ENCODE measurements at regions not wholly inside any gene's neighbourhood (a gene's known extent, or its start where the extent isn't known, plus 50 kb on each side); places are given as distances from the start of the nearest gene placed in this dataset.

- no peak for DNase-seq
Observed at GRCh38 chr2:8223695-8224346, 458.0 kb upstream of the ID2 start.

DNA sequence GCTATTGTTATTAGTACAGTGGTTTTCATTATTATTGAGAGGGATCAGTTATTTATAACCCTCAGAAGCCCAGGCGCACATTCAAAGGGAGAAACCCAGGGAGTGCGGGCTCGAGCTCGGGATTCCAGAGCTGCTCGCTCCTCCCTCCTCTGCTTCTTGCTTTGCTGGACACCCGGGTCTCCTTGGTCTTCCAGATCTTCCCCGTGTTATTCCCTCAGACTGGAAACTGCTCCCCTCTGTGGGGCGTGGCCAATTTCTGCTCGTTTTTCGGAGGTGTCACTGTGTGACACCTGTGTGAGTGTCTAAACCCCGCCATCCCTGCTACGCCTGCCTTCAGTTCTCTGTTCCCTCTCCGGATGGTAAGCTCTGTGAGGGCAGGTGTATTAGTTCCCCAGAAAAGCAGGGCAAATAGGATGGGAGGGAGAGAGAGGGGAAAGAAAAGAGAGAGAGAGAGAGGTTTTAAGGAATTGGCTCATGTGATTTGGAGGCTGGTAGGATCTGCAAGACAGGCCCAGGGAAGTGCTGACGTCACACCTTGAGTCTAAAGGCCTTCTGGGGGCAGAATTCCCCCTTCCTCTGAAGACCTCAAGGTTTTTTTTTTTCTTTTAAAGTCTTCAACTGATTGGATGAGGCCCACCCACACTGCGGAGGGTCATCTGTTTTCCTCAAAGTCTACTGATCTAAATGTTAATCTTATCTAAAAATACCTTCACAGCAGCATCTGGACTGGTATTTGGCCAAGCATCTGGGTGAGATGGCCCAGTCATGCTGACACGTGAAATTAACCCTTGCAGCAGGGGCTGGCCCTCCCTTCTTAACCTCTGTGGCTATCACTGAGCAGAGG lies 457.3 kb upstream of the ID2 start:
- no peak for DNase-seq

- DNase-seq: no peak
Observed at GRCh38 chr2:8225266-8225665, 456.6 kb upstream of the ID2 start.

GRCh38 chr2:8225798-8226197 lies 456.1 kb upstream of the ID2 start:
- no peak for DNase-seq

GRCh38 chr2:8229546-8229986 lies 452.3 kb upstream of the ID2 start:
- no peak for DNase-seq

GRCh38 chr2:8230466-8230865 lies 451.4 kb upstream of the ID2 start:
- DNase-seq: no peak

GRCh38 chr2:8231902-8232301 lies 450.0 kb upstream of the ID2 start:
- no peak for DNase-seq

DNA sequence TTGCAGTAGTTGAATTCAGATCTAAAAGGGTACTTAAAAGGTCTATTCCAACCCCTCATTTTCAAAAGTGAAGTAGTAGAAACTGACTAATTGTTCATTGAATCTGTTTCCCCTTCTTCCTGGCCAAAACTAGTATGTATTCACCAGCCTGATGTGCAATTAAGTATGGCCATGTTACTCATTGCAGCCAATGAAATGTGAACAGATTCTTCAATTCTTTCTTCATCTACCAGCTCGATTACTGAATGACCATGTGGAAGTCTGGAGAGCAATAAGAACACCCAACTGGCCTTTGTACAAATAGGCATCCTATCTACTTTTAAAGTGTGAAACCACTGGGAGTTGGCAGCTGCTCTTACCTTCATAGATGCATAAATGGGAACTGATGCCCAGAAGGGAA lies 449.0 kb upstream of the ID2 start:
- DNase-seq: no peak

DNA sequence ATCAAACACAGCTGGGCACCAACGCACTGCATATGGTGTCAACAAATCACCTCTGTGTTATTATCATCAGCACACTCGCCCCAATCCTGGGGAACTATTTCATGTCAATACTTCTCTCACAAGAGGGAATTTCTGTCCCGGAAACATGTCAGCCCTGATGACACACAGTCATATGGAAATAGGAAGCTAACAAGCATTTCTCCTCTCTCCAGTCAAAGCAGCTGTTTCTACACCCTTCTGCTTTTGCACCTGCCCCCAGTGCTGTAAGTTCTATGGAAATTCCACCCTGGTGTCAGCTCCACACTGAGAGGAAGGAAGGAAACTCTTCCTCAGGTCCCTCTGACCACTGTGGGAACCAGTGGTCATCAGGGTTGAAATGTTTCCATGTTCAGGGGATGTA lies 447.6 kb upstream of the ID2 start:
- DNase-seq: no peak

DNA sequence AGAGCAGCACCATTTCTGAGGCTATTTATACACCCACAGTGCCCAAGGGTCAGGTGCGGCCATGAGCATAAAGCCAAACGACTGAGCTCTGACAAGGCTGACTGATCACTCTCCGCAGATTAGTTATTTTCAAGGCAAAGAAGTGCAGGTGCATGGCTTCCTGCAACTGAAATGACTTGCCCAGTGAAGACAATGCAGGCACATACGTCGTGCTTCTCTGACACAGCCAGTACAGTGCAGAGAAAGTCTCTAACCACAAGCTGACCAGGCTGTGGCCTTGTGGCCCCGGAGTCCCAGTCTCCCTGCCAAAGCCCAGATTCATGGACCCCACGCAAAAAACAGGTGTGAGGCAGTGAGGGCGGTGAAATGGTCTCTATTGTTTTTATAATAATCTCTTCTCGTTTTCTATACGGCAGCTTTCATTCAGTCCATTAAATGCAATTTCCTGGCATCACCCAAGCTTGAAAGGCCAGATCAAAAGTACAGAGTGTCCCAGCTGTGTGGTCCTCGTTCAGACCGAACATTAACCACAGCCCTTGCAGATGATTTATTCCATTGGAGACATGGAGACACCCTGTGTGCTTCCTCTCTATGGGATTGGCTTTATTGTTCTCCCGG lies 447.0 kb upstream of the ID2 start:
- no peak for DNase-seq

GRCh38 chr2:8235419-8235818 lies 446.4 kb upstream of the ID2 start:
- no peak for DNase-seq

DNA sequence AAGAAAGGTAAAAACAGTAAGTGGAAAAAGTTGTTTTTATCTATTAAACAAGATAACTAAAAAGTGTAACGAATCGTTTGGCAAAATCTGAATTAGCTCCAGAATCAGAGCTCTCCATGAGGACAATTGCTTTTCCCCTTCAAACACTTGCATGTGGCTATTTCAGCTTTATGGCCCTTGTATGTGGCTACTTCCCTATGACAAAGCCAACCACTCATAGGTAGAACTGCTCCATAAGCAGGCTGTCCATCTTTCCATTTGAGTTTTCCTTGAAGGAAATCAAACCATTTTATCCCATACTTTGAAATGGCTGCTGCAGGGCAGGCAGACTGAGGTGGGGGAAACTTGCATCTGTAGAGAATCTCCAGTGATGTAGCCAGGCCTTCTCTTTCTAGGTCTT lies 445.5 kb upstream of the ID2 start:
- no peak for DNase-seq

DNA sequence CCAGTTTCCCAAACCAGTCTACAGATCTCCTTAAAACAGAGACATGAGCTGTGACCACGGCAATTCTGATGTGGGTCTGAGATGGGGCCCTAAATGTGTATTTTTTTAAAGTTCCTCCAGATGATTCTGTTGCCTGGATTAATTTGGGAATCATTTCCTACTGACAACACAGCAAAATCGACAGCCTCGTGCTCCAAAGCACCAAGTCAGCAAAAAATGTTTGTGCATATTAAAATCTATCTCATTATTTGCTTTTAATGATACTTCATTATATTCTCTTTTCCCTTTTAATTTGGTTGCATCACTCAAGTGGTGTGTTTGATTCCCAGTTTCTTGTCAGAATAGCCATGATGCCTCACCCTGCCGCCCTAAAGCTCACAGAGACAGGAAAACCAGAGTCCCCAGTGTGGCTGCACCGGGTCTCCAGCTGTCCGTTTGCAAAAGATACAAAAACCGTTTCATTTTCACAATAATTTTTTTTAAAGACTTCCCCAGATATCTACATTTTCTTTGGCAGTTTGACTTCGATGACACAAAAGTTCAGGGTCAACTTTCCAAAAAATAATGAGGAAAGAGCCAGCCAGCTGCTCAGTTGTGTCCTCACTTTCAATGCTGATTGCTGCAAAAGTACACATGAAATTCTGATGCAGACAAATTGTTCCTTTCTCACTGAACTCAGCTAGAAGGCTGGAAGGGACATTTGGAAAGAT lies 443.2 kb upstream of the ID2 start:
- no peak for DNase-seq

DNA sequence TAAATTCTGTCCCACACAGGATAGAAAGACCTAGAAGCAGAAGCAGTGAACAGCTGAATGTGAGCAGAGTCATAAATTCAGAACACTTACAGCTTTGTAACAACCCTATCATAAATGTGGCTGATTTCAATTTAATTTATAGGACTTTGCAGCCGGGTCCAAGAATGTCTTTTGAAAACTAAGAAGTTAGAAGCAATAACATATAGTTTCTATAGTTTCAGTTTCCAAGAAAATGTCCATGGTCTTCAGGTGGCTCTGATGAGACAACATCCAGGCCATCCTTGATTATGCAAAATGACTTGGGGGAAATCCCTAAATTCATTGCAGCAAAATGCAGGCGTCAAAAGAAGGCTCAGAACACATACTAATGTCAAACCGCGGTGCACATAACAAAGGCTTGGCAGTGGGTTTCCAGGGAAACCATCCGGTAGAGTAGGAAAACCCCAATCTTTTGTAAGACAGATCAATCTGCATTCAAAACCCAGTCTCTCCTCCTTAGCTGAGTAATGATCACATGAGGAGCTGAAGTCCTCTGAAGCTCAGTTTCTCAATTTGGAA lies 442.2 kb upstream of the ID2 start:
- no peak for DNase-seq

GRCh38 chr2:8241317-8241716 lies 440.5 kb upstream of the ID2 start:
- DNase-seq: no peak

DNA sequence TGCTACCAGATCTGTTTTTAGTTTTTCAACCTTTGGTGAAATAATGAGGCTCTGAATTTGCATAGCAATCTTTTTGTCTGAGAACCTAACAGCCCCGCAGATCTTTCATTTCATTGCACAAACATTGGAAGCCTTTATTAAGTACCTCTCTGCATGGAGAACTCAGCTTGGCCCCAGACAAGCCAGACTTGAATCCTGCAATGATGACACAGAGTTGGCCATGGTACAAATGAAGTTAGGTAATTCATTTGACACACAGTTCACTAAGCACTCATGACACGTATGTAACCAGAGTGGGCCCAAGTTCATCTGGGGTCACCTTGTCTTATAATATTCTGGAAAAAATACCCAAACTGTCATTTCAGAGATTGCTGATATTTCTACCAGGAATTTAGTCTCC lies 439.1 kb upstream of the ID2 start:
- DNase-seq: no peak

- DNase-seq: no peak
Observed at GRCh38 chr2:8243748-8244400, 438.0 kb upstream of the ID2 start.

DNA sequence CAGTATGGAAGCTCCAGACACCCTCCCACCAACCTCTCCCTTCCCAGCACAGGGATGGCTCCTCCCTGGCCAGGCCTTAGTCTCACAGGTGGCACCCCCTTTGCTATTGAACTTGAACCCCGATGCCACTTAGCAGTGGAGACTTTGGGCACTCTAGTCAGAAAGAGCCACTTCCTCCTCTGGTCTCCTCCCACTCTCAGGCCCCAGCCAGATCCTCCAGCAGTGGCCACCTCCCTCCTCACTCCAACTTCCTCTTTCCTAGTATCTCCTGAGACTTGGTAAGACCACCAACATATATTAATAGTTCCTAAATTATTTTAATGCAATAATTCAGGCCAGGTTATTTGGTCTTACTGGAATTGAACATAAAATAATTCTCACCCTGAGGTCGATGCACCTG lies 437.2 kb upstream of the ID2 start:
- no peak for DNase-seq

DNA sequence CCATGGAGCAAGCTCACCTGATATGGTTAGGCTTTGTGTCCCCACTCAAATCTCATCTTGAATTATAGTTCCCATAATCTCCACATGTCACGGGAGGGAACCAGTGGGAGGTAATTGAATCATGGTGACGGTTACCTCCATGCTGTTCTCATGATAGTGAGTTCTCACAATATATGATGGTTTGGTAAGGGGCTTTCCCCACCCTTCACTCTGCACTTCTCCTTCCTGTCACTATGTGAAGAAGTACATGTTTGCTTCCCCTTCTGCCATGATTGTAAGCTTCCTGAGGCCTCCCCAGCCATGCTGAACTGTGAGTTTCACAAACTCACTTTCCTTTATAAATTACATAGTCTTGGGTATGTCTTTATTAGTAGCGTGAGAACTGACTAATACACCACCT lies 435.7 kb upstream of the ID2 start:
- no peak for DNase-seq

GRCh38 chr2:8247905-8248622 lies 433.8 kb upstream of the ID2 start:
- no peak for DNase-seq

DNA sequence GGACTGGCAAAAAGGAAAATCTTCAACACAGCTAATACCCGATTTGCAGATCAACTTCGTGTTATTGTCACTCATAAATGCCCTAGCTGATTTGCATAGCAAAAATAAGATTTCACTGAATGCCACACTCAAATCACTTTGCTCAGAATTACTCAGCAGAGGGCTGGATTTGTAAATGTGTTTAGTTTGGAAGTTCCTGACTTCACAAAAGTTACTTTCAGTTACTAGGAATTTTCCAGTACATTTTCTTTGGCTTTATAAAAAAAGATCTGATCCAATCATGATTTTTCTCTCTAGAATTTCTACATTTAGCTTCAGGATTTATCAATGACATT lies 433.3 kb upstream of the ID2 start:
- no peak for DNase-seq

- DNase-seq: no peak
Observed at GRCh38 chr2:8249141-8249540, 432.7 kb upstream of the ID2 start.
